ENCODE measurements at regions not wholly inside any gene's neighbourhood (a gene's known extent, or its start where the extent isn't known, plus 50 kb on each side); places are given as distances from the start of the nearest gene placed in this dataset.

DNA sequence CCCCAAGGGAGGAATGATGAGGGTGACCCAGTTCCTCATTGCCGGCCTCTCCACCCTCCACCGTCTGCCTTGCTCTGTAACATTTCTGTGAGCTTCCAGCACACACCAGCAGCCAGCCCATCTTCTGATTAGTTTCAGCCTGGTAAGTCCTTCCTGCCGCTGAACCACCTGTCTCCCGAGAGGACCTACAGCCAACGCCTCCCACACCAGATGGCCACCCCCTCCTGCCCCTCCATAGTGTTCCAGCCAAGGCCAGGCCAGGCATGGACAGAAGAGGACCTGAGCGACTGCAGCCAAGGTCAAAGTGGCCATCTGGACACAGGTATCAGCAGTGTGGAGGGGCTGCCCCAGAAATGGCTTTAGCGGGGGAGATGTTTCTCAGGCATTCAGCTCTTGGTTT lies 170.7 kb upstream of the CTBP2 start:
- Histone ChIP-seq H3K27me3 (ENCODE audit: insufficient read depth, low read length) (no peaks in the 10 kb centered on the region; the same call in 1 of the 2 replicates), H3K9ac (ENCODE audit: low read length) (no peak overlapping the region), H4K20me1 (ENCODE audit: insufficient read depth) (no peaks in the 10 kb centered on the region), H2AFZ (ENCODE audit: low read depth, low read length, poor library complexity, severe bottlenecking) (no peak overlapping the region), H3K4me1 (ENCODE audit: control insufficient read depth in 1 of 2, insufficient read depth in 2 of 2, low read length in 2 of 2) (no peaks in the 10 kb centered on the region), H3K36me3 (ENCODE audit: control insufficient read depth in 1 of 2, insufficient read depth in 2 of 2, low read length in 2 of 2) (no peaks in the 10 kb centered on the region), H3K4me3 (replicated peaks in 1 of 2; ENCODE audit: low read depth in 1 of 2, low read length in 2 of 2) (no peak overlapping the region), H3K9me3 (ENCODE audit: control insufficient read depth in 1 of 2, insufficient read depth in 1 of 2, low read depth in 1 of 2, low read length in 2 of 2) (no peaks in the 10 kb centered on the region), H3K27ac (ENCODE audit: low read depth, low read length) (no peak overlapping the region), H3K79me2 (ENCODE audit: insufficient read depth, low read length) (no peaks in the 10 kb centered on the region), H3K4me2 (ENCODE audit: low read length) (no peak overlapping the region), H3K9me2 (ENCODE audit: insufficient read depth) (0 out of 2 replicates have a peak, but pooled peaks cover 4% of the 10 kb centered on the region)
- DNase-seq (ENCODE audit: low read depth, low spot score) (no peak), ATAC-seq (no peak)
- ChIA-PET POLR2A (no interaction called here), RAD21 (ENCODE audit: low non-redundant PET in 1 of 2, low total read pairs in 2 of 2, uncharacterized antibody in 2 of 2, unreplicated experiment in 2 of 2) (no interaction called here), CTCF (no interaction called here)
- TF ChIP-seq JUND (IDR thresholded peaks at IDR 0.05) (no peak), POLR2AphosphoS5 (IDR thresholded peaks at IDR 0.05; ENCODE audit: low read depth, low read length) (no peak), ZFX (IDR thresholded peaks at IDR 0.05) (no peak; the same call in 1 of the 2 replicates), YY1 (IDR thresholded peaks at IDR 0.05; ENCODE audit: extremely low read depth, insufficient replicate concordance, low read depth, low read length) (no peak), FOSL1 (IDR thresholded peaks at IDR 0.05; ENCODE audit: low read depth) (no peak), SIN3A (IDR thresholded peaks at IDR 0.05; ENCODE audit: low read depth) (no peak), ZNF274 (IDR thresholded peaks at IDR 0.05; ENCODE audit: low read depth, low read length) (no peak), CEBPB (IDR thresholded peaks at IDR 0.05; ENCODE audit: low read depth) (no peak), SP1 (IDR thresholded peaks at IDR 0.05; ENCODE audit: low read depth) (no peak), CBX3 (IDR thresholded peaks at IDR 0.05; ENCODE audit: low read depth) (no peak), EZH2 (IDR thresholded peaks at IDR 0.05) (no peak), RAD21 (IDR thresholded peaks at IDR 0.05; ENCODE audit: low read depth) (no peak), EZH2phosphoT487 (IDR thresholded peaks at IDR 0.05; ENCODE audit: borderline replicate concordance) (no peak)
- TF ChIP-seq, protein P1, sequence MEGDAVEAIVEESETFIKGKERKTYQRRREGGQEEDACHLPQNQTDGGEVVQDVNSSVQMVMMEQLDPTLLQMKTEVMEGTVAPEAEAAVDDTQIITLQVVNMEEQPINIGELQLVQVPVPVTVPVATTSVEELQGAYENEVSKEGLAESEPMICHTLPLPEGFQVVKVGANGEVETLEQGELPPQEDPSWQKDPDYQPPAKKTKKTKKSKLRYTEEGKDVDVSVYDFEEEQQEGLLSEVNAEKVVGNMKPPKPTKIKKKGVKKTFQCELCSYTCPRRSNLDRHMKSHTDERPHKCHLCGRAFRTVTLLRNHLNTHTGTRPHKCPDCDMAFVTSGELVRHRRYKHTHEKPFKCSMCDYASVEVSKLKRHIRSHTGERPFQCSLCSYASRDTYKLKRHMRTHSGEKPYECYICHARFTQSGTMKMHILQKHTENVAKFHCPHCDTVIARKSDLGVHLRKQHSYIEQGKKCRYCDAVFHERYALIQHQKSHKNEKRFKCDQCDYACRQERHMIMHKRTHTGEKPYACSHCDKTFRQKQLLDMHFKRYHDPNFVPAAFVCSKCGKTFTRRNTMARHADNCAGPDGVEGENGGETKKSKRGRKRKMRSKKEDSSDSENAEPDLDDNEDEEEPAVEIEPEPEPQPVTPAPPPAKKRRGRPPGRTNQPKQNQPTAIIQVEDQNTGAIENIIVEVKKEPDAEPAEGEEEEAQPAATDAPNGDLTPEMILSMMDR (IDR thresholded peaks at IDR 0.05 in 2 of 3, conservative IDR thresholded peaks at IDR 0.05 in 1 of 3; ENCODE audit: borderline replicate concordance in 1 of 3, insufficient read depth in 1 of 3, low read depth in 2 of 3, low read length in 2 of 3), result no peak
- TF ChIP-seq, protein P2, sequence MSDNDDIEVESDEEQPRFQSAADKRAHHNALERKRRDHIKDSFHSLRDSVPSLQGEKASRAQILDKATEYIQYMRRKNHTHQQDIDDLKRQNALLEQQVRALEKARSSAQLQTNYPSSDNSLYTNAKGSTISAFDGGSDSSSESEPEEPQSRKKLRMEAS (IDR thresholded peaks at IDR 0.05), result no peak
- TF ChIP-seq, protein P3, sequence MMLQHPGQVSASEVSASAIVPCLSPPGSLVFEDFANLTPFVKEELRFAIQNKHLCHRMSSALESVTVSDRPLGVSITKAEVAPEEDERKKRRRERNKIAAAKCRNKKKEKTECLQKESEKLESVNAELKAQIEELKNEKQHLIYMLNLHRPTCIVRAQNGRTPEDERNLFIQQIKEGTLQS (IDR thresholded peaks at IDR 0.05), result no peak
- TF ChIP-seq, protein P4, sequence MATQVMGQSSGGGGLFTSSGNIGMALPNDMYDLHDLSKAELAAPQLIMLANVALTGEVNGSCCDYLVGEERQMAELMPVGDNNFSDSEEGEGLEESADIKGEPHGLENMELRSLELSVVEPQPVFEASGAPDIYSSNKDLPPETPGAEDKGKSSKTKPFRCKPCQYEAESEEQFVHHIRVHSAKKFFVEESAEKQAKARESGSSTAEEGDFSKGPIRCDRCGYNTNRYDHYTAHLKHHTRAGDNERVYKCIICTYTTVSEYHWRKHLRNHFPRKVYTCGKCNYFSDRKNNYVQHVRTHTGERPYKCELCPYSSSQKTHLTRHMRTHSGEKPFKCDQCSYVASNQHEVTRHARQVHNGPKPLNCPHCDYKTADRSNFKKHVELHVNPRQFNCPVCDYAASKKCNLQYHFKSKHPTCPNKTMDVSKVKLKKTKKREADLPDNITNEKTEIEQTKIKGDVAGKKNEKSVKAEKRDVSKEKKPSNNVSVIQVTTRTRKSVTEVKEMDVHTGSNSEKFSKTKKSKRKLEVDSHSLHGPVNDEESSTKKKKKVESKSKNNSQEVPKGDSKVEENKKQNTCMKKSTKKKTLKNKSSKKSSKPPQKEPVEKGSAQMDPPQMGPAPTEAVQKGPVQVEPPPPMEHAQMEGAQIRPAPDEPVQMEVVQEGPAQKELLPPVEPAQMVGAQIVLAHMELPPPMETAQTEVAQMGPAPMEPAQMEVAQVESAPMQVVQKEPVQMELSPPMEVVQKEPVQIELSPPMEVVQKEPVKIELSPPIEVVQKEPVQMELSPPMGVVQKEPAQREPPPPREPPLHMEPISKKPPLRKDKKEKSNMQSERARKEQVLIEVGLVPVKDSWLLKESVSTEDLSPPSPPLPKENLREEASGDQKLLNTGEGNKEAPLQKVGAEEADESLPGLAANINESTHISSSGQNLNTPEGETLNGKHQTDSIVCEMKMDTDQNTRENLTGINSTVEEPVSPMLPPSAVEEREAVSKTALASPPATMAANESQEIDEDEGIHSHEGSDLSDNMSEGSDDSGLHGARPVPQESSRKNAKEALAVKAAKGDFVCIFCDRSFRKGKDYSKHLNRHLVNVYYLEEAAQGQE (IDR thresholded peaks at IDR 0.05; ENCODE audit: low read depth), result no peak
- intact Hi-C loops (cut with micrococcal nuclease), result no loop called here
- no TSS peak for BruUV-seq (replicated peaks)

Measured in HCT116 (cell line).